HG02852 (cell line): ENCODE measurements at regions not wholly inside any gene's neighbourhood (a gene's known extent, or its start where the extent isn't known, plus 50 kb on each side); places are given as distances from the start of the nearest gene placed in this dataset.
A peak's percentile ranks its signal among the peaks of the same experiment; 100 is the strongest.
"Not testable (repeated sequence)": the region's sequence is repeated elsewhere in the genome, so short reads cannot be mapped to it uniquely, and the experiment has no call there.

Experiments used
- ATAC-seq: cut with Tn5 transposase; IDR thresholded peaks from one replicate; pipeline ENCODE4 v1.9.1; 2021; ENCODE audit warnings: mild to moderate bottlenecking, moderate library complexity; ENCODE audit not compliant: unreplicated experiment

DNA sequence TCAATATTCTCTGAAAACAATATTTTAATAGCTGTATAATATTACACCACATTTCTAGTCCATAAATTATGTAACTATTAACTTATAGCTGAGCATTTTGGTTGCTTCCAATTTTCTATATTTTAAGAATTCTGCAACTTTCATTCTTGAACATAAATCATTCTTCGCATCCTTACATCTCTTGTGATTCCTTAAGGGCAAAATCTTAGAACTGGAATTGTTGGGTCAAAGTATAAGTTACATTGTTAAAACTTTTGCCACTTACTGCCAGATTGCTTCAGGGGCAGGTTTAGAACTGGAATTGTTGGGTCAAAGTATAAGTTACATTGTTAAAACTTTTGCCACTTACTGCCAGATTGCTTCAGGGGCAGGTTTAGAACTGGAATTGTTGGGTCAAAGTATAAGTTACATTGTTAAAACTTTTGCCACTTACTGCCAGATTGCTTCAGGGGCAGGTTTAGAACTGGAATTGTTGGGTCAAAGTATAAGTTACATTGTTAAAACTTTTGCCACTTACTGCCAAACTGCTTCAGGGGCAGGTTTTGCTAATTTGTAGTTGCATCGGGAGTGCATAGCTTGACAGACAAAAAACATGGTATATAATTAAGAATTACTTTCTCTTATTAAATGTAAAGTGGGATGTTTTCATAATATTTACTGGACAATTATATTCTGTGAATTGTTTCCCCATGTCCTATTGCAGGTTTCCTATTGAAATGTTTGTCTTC, 179.9 kb upstream of the OR13F1 start:
- not testable (repeated sequence) for ATAC-seq

DNA sequence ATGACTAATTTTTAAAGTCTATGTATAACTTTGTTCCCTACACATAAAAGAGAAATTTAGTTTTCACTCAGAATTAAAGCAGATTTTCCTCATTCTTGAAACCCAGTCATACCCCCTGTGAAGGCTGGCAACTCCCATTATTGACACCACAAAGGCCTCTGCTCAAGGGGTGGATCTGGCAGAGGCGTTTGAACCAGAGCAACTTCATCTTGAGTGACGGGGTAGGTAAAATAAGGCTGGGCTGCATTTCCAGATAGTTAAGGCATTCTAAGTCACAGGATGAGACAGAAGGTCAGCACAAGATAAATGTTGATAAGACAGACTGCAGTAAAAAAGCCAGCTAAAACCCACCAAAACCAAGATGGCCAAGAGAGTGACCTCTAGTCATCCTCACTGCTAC, 177.2 kb upstream of the OR13F1 start:
- ATAC-seq: no peak

DNA sequence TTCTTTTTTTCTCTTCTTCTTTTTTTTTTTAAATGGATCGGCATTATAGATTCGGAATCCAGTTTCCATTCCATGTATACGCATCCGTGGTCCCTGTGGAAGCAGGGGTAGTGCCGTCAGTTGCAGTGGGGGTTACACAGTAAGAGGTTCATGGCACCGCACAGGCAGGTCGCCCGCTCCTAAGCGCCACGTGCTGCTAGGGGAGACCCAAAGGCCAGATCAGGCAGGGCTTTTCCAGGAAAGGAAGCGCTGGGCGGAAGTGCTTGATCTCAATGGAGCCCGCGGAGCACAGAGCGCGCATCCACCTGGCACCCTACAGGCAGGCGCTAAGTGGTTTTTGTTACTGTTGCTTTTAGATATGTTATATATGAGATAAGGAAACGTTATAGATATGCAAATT, 174.8 kb upstream of the OR13F1 start:
- no peak for ATAC-seq

DNA sequence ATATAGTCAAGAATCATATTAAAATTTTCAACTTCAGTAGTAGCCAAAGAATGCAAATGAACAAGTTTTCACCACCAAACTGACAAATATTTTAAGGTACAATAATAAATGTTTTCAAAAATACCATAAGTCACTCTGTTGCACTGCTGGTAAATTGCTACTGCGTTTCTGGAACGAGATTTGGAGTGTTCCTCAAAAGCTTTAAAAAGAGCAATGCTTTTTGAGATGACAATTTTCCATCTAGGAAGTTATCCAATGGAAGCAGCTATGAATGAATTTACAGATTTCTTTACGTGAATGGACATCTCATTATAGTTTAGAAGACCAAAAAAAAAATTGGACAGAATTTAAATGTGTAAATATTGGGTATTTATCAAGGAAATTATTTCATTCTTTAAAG, 173.2 kb upstream of the OR13F1 start:
- ATAC-seq: no peak

DNA sequence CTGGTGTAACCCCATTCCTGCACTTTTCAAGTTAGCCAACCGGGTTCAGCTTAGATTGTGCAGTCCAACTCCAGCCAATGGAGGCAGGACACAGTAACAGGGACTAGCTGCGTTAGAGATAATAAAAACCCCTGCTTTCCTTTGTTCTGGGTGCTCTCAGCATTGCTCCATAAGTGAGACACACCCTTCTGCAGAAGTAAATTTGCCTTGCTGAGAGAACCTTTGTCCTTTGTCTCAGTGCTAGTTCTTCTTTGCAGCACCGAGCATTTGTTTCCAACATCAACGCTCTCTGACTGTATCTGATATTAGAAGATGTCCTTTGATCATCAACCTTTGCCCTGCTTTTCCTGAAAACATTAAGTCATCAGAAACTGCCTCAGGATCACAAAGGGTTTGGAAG, 169.5 kb upstream of the OR13F1 start:
- no peak for ATAC-seq

DNA sequence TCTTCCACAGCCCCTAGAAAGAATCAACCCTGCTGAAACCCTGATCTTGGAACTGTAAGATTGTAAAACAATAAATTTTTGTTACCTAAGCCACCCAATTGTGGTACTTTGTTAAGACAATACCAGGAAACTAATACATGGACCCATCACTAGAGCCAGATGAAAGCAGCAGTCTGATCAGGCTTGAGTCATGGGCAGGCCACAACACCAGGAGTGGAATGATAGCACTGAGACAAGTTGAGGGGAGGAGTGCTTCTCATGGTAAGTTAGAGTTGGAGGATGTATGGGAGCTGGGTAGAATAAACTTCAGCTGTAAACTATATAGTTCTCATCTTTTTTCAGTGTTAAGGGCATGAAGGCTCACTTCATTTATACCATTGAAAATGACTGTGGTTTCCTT, 164.4 kb upstream of the OR13F1 start:
- ATAC-seq: no peak

DNA sequence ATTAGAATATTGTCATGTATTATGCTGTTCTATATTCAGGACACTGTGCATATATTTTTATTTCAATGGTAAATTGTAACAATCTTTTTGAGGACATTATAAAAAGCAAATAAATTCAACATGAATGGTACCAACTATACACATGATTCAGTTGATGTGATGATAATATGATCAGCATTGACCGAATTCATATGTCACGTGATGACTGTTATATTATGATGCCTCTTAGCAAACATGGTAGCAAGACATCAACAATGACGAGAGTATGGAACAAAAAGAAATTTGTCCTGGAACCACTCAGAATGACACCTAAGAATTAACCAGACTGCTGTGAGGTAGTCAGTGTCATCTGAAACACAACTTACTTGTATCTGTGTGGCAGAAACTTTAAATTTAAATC, 161.5 kb upstream of the OR13F1 start:
- ATAC-seq: no peak

DNA sequence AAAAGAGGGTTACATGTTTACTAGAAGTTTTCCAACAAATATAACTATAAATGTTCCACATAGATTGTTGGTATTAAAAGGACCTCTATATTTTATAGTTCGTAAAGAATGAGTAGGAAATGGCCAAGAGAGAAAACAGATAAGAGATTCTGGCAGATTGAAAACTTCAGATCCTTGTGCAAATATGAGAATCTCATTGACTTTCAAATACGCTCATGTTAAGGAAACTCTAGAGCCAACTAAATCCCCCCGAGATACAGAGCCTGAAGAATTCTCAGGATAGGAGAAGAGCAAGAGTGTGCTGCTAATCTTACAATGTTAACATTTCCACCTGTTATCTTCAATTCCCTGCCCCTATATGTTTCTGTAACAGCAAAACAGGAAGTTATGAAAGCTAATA, 159.0 kb upstream of the OR13F1 start:
- ATAC-seq: no peak

DNA sequence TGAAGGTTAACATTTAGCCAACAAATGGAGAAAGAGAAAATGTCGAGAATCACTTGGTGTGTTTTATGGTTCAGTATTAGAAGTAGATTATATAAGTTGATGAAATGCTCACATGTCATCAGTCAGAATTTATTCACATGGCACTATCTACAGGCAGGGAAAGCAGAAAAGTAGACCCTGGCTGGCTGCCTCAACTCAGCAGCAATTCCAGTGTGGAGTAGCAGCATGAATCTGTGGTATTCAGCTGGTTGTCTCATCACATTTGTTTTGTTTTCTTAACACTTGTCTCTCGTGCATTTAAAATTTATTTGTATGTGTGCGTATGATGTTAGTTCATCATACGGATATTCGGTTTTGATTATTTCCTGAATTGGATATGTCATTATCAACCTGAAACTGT, 153.5 kb upstream of the OR13F1 start:
- no peak for ATAC-seq

DNA sequence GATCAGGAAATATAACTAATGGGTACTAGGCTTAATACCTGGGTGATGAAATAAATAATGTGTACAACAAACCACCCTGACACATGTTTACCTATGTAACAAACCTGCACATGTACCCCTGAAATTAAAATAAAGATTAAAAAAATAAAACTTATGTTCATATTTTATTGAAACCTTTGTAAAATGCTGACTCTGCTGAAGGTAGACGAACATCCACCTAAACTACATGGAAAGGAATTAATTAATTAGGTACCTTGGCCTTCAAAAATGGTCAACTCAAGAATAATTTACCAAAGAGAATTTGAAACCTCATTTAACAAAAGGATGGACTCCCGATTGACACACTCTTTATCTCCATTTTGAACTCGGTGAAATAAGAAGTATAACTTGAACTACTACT, 152.3 kb upstream of the OR13F1 start:
- ATAC-seq: no peak

DNA sequence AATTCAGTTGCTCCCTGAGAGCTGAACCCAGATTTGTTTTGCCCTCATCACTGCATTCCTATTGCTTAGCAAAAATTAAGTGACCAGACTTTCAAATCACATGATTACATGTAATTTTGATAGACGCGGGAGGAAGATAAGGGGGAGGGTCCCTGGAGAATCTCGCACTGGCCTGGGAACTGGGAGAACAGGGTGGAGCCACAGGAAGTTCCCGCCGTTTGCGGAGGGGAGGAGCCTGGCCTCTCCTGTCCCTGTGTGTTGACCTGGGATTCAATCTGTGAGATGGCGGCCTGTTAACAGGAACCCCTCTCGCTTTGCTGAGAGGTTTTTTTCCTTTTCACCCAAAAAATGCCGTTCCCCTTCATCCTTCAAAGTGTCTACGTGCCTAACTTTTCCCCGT, 142.9 kb upstream of the OR13F1 start:
- ATAC-seq: no peak

DNA sequence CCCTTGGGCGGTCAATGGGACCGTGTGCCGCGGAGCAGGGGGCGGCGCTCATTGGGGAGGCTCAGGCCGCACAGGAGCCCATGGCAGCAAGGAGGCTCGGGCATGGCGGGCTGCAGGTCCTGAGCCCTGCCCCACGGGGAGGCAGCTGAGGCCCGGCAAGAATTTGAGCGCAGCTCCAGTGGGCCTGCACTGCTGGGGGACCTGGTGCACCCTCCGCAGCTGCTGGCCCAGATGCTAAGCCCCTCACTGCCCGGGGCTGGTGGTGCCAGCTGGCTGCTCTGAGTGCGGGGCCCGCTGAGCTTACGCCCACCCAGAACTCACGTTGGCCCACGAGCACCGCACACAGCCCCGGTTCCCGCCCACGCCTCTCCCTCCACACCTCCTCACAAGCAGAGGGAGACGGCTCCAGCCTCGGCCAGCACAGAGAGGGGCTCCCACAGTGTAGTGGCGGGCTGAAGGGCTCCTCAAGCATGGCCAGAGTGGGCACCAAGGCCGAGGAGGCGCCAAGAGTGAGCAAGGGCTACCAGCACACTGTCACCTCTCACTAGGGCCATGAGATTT, 141.1 kb upstream of the OR13F1 start:
- ATAC-seq: no peak

DNA sequence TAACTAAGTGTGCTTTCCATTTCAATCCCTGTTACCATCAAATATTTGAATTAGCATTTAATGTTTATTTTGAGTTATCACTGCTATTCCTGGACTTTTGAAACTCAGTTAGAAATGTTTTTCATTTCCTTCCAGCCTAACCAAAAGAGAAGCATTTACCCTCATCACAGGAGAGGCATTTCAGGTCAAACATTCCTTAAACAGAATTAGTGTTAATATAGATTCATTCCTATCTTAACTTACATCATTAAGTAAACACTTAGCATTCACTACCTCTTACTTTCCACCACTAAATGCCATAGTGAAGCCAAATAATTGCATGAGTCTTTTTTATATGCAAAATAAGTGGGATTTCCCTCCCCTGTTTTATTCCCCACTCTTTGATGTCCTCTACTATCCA, 136.6 kb upstream of the OR13F1 start:
- no peak for ATAC-seq

DNA sequence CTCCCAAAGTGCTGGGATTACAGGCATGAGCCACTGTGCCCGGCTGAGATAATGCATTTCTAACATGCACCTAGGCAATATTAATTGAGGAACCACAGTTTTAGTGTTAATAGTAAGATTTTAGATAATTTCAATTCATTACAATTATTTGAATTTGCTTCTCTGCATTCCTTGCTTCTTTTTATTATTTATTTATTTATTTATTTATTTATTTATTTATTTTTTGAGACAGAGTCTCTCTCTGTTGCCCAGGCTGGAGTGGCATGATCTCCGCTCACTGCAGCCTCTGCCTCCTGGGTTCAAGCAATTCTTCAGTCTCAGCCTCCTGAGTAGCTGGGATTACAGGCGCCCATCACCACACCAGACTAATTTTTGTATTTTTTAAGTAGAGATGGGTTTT, 135.7 kb upstream of the OR13F1 start:
- ATAC-seq: not testable (repeated sequence)

DNA sequence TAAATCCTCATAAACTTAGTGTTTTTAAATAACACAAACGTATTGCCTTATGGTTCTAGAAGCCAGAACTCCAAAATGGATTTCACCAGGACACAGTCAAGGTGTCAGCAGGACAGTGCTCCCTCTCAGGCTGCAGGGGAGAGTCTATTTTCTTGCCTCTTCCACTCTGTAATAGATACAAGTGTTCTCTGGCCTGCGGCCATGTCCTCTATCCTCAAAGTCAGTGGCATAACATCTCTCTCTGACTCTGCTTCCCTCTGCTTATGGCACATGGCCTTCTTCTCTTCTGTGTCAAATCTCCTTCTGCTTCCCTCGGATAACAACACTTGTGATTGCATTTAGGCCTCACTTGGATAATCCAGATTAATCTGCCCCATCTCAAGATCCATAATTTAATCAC, 129.4 kb upstream of the OR13F1 start:
- no peak for ATAC-seq

DNA sequence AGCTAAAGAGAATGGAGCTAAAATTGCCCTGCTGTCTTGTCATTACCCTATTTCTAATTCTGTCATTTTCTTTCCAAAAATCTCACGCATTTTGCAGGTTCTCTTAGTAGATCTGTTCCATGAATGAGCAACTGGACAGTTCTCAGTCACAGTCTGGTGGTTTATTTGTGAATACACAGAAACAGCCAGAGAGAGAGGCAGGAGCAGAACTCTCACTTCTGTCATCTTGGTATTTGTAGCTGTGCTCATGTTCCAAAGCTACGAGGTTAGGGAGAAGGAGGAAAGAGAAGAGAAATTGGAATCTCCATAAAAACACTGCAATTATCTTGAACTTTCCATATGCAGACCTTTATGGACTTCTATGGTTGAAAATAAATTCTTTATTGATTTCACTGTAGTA, 118.0 kb upstream of the OR13F1 start:
- no peak for ATAC-seq

DNA sequence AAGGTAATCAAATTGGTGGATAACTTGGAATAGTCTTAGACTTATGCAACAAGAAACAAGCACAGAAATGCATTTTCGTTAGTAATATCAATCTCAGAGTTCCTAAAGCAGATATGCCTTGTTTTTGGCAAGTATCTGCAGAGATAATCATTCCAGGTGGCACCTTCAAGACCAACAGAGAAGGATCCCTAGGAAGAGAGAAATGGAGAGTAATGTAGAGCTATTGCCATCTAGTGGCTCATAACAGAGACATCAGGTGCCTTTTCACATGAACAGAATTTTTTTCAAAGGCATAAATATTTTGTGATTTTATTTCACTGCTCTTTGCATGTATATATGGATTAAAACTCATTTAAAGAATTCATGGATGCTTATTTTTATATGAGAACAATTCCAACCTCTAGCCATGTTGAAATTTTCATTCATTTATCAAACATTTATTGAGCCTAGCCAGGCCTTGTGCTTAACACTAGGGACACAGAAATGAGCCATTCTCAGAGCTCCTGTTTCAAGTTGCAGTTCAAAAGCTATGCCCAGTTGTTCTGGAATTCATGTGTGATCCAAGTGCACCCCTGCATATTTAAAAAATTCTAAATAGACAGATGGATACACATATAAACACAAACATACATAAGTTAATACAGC, 117.5 kb upstream of the OR13F1 start:
- peak; percentile 76 for ATAC-seq

DNA sequence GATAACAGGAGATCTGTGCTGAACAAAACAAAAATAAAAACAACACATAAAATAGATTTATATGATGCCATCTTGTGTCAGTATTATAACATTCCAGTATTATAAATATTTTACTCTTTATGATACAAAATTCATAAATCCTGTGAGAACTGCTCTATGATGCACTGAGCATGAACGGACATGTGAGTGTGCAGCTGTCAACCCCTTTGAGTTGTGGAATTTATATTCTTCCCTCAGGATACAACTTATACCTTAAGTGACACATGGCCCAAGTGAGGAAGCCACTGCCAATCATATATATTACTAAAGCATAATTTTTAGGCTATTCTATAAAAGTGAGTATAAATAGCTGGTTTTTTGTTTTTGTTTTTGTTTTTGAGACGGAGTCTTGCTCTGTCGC, 116.0 kb upstream of the OR13F1 start:
- no peak for ATAC-seq

DNA sequence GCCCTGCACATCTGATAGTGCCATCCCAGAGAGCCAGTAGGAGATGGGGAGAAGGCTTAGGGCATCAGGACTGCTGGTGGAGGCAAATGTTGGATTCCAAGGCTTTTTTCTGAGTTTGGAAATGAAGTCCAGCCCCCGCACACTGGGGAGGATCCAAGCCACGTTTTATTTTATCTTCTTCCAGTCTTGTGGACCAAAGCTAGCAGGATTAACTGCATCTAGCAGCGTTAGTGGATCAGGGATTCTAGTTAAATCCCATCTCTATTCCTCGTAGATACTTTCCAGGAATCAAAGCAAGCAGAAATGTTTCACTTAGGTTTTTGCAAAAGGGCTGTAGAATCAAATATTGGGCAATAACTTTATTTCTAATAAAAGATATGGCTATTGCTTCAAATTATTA, 114.7 kb upstream of the OR13F1 start:
- no peak for ATAC-seq

DNA sequence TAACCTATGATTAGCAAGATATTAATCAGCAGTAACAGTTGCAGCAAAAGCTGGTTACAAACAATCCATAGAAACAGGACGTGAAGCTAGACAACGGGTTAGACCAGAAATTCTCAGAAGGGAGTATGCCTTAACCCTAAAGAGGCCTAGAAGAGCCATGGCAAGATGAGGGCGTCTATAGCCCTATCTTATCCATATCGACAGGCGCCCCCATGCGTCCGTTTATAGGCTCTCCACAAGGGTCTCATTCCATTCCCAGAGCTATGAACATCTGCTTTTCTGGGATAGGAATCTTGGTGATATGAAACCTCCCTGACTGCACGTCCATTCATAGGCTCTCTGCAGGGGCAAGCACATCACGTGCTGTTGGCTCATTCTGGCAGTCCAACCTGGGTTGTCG, 109.2 kb upstream of the OR13F1 start:
- ATAC-seq: not testable (repeated sequence)

DNA sequence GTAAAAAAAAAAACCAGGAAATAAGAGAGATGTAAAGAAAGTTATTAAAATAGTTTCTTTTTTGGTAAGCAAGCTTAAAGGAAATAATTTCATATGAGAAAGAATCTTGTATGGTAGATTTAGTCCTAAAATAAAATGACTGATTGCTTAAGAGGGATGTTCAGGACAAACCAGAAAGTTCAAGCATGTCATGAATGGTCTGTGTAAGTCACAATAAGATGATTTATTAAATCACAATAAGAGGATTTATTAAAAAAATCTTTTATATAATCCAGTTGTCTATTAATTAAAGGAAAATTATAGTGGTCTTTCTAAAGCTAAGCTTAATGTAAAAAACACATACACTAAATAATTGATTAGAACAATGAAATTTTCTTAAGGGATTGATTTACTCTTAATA, 91.8 kb upstream of the OR13F1 start:
- ATAC-seq: no peak

DNA sequence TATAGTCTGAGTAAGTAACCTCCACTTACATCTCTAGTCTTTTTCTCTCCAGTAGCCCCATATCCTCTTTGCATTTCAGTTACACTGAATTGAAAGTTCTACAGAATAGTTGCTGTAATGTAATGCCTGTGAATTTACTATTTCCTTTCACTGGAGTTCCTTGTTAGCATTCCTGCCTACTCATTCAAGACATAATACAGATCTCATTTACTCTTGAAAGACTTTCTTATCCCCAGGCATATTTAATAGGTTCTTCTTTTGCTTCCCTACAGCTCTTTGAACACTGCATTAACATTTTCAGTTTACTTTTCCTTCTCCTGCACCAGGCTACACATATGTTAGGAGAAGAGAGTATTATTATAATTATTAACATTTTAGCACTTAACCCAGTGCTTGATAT, 87.6 kb upstream of the OR13F1 start:
- no peak for ATAC-seq

DNA sequence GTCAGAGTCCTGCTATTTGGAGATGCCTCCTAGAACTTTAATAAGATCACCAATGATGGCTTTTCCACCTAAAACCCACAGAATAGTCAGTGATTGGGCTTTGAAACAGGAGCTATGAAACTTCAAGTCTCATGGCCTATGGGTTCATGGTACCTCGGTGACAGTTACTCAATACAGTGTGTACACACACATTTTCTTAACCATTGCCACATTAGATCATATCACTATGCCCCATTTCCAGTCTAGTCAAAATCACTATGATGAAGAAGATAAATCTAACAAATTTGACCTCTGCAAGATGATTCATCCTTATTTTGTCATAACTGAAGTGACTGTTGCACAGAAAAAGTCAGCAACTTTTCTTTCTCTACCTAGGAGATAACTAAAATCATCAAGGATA, 86.8 kb upstream of the OR13F1 start:
- ATAC-seq: no peak
